ENCODE measurements at regions not wholly inside any gene's neighbourhood (a gene's known extent, or its start where the extent isn't known, plus 50 kb on each side); places are given as distances from the start of the nearest gene placed in this dataset.
A peak's percentile ranks its signal among the peaks of the same experiment; 100 is the strongest.

DNA sequence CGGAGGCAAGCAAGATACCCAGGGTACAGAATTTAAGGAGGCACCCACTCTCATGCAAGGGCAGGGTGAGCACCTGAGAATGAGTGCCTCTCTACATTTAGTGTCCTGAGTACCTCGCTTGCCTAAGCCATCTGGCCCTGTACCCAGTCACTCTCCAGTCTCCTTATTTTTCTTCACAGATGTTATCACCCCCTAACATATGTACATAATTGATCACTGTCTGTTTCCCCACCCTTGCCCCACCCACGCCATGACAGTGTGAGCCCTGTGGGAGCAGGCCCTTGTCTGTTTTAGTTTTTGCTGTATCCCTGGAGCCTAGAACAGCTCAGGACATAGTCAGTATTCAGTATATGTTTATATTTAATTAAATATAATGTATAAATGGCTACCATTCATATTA, 113.6 kb downstream of the SPRY1 start:
- H3K27me3 ChIP-seq (ENCODE audit: control insufficient read depth, insufficient read depth, low read length) = no peaks in the 10 kb centered on the region
- no peak for FAIRE-seq
- H3K36me3 ChIP-seq (ENCODE audit: control insufficient read depth in 2 of 3, insufficient read depth in 3 of 3, low read length in 3 of 3) = no peaks in the 10 kb centered on the region
- no peak overlapping the region for H3K9ac ChIP-seq (ENCODE audit: low read length in 3 of 3)
- intact Hi-C loops (cut with DNase I) = no loop called here
- TF ChIP-seq, protein P1, sequence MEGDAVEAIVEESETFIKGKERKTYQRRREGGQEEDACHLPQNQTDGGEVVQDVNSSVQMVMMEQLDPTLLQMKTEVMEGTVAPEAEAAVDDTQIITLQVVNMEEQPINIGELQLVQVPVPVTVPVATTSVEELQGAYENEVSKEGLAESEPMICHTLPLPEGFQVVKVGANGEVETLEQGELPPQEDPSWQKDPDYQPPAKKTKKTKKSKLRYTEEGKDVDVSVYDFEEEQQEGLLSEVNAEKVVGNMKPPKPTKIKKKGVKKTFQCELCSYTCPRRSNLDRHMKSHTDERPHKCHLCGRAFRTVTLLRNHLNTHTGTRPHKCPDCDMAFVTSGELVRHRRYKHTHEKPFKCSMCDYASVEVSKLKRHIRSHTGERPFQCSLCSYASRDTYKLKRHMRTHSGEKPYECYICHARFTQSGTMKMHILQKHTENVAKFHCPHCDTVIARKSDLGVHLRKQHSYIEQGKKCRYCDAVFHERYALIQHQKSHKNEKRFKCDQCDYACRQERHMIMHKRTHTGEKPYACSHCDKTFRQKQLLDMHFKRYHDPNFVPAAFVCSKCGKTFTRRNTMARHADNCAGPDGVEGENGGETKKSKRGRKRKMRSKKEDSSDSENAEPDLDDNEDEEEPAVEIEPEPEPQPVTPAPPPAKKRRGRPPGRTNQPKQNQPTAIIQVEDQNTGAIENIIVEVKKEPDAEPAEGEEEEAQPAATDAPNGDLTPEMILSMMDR (IDR thresholded peaks at IDR 0.05; ENCODE audit: borderline replicate concordance, extremely low read depth, insufficient read depth) = no peak
- H3K4me3 ChIP-seq (ENCODE audit: low read length in 3 of 3) = no peak overlapping the region
- no peak overlapping the region for H3K27ac ChIP-seq (ENCODE audit: low read depth in 2 of 2, low read length in 2 of 2)
- no peak for DNase-seq
- H3K9me3 ChIP-seq (ENCODE audit: control insufficient read depth in 2 of 3, insufficient read depth in 1 of 3, low read length in 3 of 3) = no peaks in the 10 kb centered on the region
- no peaks in the 10 kb centered on the region for H3K4me1 ChIP-seq (ENCODE audit: control insufficient read depth in 2 of 3, insufficient read depth in 2 of 3, low read depth in 1 of 3, low read length in 3 of 3)

DNA sequence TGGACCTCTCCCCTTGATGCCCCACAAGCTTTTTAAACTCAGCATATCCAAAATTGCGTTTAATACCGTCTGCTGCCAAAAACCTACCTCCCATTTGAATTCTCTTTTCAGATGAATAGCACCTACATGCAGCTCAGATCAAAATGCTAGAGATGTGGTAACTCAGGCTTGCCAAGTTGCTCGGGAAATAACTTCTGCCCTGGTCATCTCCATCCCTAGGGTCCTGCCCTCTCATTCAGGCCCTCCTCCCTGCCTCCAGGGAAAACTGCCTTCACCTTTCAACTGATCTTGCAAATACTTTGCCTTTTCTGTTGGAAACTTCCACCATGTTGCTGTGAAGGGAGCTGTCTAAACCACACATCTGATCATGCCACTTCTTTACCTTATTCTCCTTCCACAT, 114.1 kb downstream of the SPRY1 start:
- Histone ChIP-seq H3K36me3 (ENCODE audit: control insufficient read depth in 2 of 3, insufficient read depth in 3 of 3, low read length in 3 of 3) (no peaks in the 10 kb centered on the region), H3K9ac (ENCODE audit: low read length in 3 of 3) (no peak overlapping the region), H3K27me3 (ENCODE audit: control insufficient read depth, insufficient read depth, low read length) (no peaks in the 10 kb centered on the region), H3K27ac (ENCODE audit: low read depth in 2 of 2, low read length in 2 of 2) (no peak overlapping the region), H3K4me3 (ENCODE audit: low read length in 3 of 3) (no peak overlapping the region), H3K4me1 (ENCODE audit: control insufficient read depth in 2 of 3, insufficient read depth in 2 of 3, low read depth in 1 of 3, low read length in 3 of 3) (no peaks in the 10 kb centered on the region), H3K9me3 (ENCODE audit: control insufficient read depth in 2 of 3, insufficient read depth in 1 of 3, low read length in 3 of 3) (no peaks in the 10 kb centered on the region)
- DNase-seq = no peak
- FAIRE-seq = no peak
- intact Hi-C loops (cut with DNase I) = no loop called here
- TF ChIP-seq, protein P1 (IDR thresholded peaks at IDR 0.05; ENCODE audit: borderline replicate concordance, extremely low read depth, insufficient read depth) = no peak

DNA sequence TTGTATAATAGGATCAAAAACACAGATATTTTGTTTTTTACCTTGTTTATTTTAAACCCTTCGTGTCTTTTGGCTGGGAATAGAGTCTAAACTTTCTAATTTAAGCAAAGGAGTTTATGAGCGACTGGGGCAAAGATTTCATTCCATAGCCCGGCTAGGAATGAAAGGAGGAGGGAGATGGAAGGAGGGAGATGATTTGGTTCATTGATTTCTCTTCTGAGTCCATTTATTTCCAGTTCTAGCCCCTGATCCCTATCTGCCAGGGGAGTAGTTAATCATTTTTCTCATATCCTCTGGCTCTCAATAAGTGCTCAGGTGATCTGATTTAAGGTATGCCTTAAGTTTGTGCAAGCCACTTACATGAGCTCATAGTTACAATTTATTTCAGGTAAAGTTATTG, 120.0 kb downstream of the SPRY1 start:
- intact Hi-C loops (cut with DNase I) = no loop called here
- no peaks in the 10 kb centered on the region for H3K9me3 ChIP-seq (ENCODE audit: control insufficient read depth in 2 of 3, insufficient read depth in 1 of 3, low read length in 3 of 3)
- peaks cover 2 to 11% (median 11%) of the 10 kb centered on the region in 3 donors for H3K4me1 ChIP-seq (ENCODE audit: control insufficient read depth in 2 of 3, insufficient read depth in 2 of 3, low read depth in 1 of 3, low read length in 3 of 3)
- FAIRE-seq (peak; percentile 87), DNase-seq (peak in 2 of 5 donors; percentile 78 to 83)
- TF ChIP-seq, protein P1 (IDR thresholded peaks at IDR 0.05; ENCODE audit: borderline replicate concordance, extremely low read depth, insufficient read depth) = no peak
- no peaks in the 10 kb centered on the region for H3K36me3 ChIP-seq (ENCODE audit: control insufficient read depth in 2 of 3, insufficient read depth in 3 of 3, low read length in 3 of 3)
- no peak overlapping the region for H3K4me3 ChIP-seq (ENCODE audit: low read length in 3 of 3)
- H3K9ac ChIP-seq (ENCODE audit: low read length in 3 of 3) = no peak overlapping the region
- H3K27me3 ChIP-seq (ENCODE audit: control insufficient read depth, insufficient read depth, low read length) = no peaks in the 10 kb centered on the region
- peak overlapping the region; percentile 43 to 71 for H3K27ac ChIP-seq (ENCODE audit: low read depth in 2 of 2, low read length in 2 of 2)

DNA sequence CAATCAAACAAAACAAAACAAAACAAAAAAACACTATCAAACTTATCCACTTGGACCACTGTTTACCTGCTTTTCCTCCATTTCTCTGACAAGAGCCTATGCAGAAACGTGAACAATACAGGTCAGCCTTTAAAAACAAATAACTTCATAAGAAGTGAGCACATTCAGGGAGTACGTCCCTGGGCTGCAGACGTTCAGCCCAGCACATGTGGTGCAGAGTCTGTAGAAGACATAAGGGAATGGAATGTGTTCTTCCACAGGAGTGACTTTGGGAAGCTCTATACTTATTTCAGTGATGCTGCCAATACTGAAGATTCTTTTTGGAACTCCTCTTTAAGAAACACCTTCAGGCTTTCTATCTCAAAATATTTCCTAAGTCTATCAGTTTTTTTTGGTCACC, 120.6 kb downstream of the SPRY1 start:
- DNase-seq = no peak
- intact Hi-C loops (cut with DNase I) = no loop called here
- no peaks in the 10 kb centered on the region for H3K27me3 ChIP-seq (ENCODE audit: control insufficient read depth, insufficient read depth, low read length)

More for the DNA sequence above, 120.6 kb downstream of the SPRY1 start:
- no peaks in the 10 kb centered on the region for H3K36me3 ChIP-seq (ENCODE audit: control insufficient read depth in 2 of 3, insufficient read depth in 3 of 3, low read length in 3 of 3)
- peaks cover 2 to 11% (median 11%) of the 10 kb centered on the region in 3 donors for H3K4me1 ChIP-seq (ENCODE audit: control insufficient read depth in 2 of 3, insufficient read depth in 2 of 3, low read depth in 1 of 3, low read length in 3 of 3)
- no peak for FAIRE-seq
- no peak overlapping the region for H3K27ac ChIP-seq (ENCODE audit: low read depth in 2 of 2, low read length in 2 of 2)
- TF ChIP-seq, protein P1 (IDR thresholded peaks at IDR 0.05; ENCODE audit: borderline replicate concordance, extremely low read depth, insufficient read depth) = no peak
- no peaks in the 10 kb centered on the region for H3K9me3 ChIP-seq (ENCODE audit: control insufficient read depth in 2 of 3, insufficient read depth in 1 of 3, low read length in 3 of 3)
- no peak overlapping the region for H3K4me3 ChIP-seq (ENCODE audit: low read length in 3 of 3)
- no peak overlapping the region for H3K9ac ChIP-seq (ENCODE audit: low read length in 3 of 3)
